AG04450 (cell line): ENCODE measurements at regions not wholly inside any gene's neighbourhood (a gene's known extent, or its start where the extent isn't known, plus 50 kb on each side); places are given as distances from the start of the nearest gene placed in this dataset.

Source experiments
- CTCF ChIA-PET: fragments of 300-600, 350-600 bp; formaldehyde crosslinking; extraction: SDS; loops from one replicate; lab custom pipeline; 2022; ENCODE audit warnings: antibody characterized with exemption, inconsistent platforms; lab: Charles Lee
- POLR2A ChIA-PET: fragments of 350-600 bp; formaldehyde crosslinking; extraction: SDS; loops from one replicate; lab custom pipeline; 2021; ENCODE audit warnings: antibody characterized with exemption, inconsistent platforms; lab: Yijun Ruan, JAX
- DNase-seq: peaks from one replicate; pipeline ENCODE4 v3.0.0-alpha.2; 2011; ENCODE audit warnings: low read depth, low spot score
- H3K27ac ChIP-seq: one replicate; pipeline ENCODE4 v1.5.1; 2012; ENCODE audit warnings: low read depth, low read length, control low read depth
- H3K27me3 ChIP-seq: one replicate; pipeline ENCODE4 v1.6.0; 2012; ENCODE audit warnings: low read length; ENCODE audit not compliant: control insufficient read depth, insufficient read depth
- H3K4me3 ChIP-seq: 2 replicates; pipeline ENCODE4 v1.5.1; 2011; ENCODE audit warnings: mild to moderate bottlenecking, low read depth, low read length, control low read depth
- H3K9me3 ChIP-seq: 2 replicates; pipeline ENCODE4 v1.5.1; 2012; ENCODE audit warnings: low read length; ENCODE audit not compliant: control insufficient read depth, insufficient read depth
- CTCF ChIP-seq: IDR thresholded peaks from 2 replicates; pipeline ENCODE4 v1.5.1; 2011; ENCODE audit warnings: low read depth, low read length, control low read depth, inconsistent platforms

- H3K9me3 ChIP-seq: no peaks in the 10 kb centered on the region
- no peak overlapping the region for H3K27ac ChIP-seq
- POLR2A ChIA-PET: no interaction called here
- CTCF ChIA-PET: interaction anchor here (0.6 kb wide), 1 partner anchor 280 kb away, joined by 3 read pairs; no protein-coding TSS in a partner anchor
- no peak for DNase-seq
- no peak for TF ChIP-seq CTCF
- H3K4me3 ChIP-seq: no peak overlapping the region
- H3K27me3 ChIP-seq: no peaks in the 10 kb centered on the region
These were observed 181.4 kb upstream of the UGT8 start for GRCh38 chr4:114417214-114417613.

- ChIA-PET CTCF (no interaction called here), POLR2A (no interaction called here)
- TF ChIP-seq CTCF: no peak
- Histone ChIP-seq H3K4me3 (no peak overlapping the region), H3K9me3 (no peaks in the 10 kb centered on the region), H3K27ac (no peak overlapping the region), H3K27me3 (peaks cover 2% of the 10 kb centered on the region)
- DNase-seq: no peak
These were observed 178.5 kb upstream of the UGT8 start for GRCh38 chr4:114420069-114420468.

- DNase-seq: no peak
- no peak for TF ChIP-seq CTCF
- ChIA-PET POLR2A (no interaction called here), CTCF (no interaction called here)
- peaks cover 2% of the 10 kb centered on the region for H3K27me3 ChIP-seq
- H3K4me3 ChIP-seq: no peak overlapping the region
- H3K27ac ChIP-seq: no peak overlapping the region
- no peaks in the 10 kb centered on the region for H3K9me3 ChIP-seq
These were observed 175.0 kb upstream of the UGT8 start for GRCh38 chr4:114423582-114423981.

GRCh38 chr4:114435116-114435515 is 163.5 kb upstream of the UGT8 start:
- no peaks in the 10 kb centered on the region for H3K9me3 ChIP-seq
- no peak overlapping the region for H3K4me3 ChIP-seq
- CTCF ChIA-PET: no interaction called here
- H3K27me3 ChIP-seq: no peaks in the 10 kb centered on the region
- DNase-seq: no peak
- POLR2A ChIA-PET: no interaction called here
- TF ChIP-seq CTCF: no peak
- no peak overlapping the region for H3K27ac ChIP-seq

- DNase-seq: no peak
- ChIA-PET CTCF (no interaction called here), POLR2A (no interaction called here)
- no peaks in the 10 kb centered on the region for H3K9me3 ChIP-seq
- H3K27me3 ChIP-seq: no peaks in the 10 kb centered on the region
- no peak overlapping the region for H3K4me3 ChIP-seq
- no peak overlapping the region for H3K27ac ChIP-seq
- no peak for TF ChIP-seq CTCF
These were observed 155.8 kb upstream of the UGT8 start for GRCh38 chr4:114442856-114443255.
